Prostate gland (tissue), 2 donors: ENCODE measurements at regions not wholly inside any gene's neighbourhood (a gene's known extent, or its start where the extent isn't known, plus 50 kb on each side); places are given as distances from the start of the nearest gene placed in this dataset.

ENCODE experiments used
- DNase-seq: peaks from one replicate; pipeline ENCODE4 v3.0.0-alpha.2; 2019; ENCODE audit warnings: low spot score
- H3K27ac ChIP-seq, 2 donors: fragments of 200-600 bp; sonication (generic); 2 replicates each; pipeline ENCODE4 v1.5.1; 2017 to 2019
- H3K27me3 ChIP-seq: fragments of 200-600 bp; sonication (generic); replicated peaks from 2 replicates; pipeline ENCODE4 v1.5.1; 2019; ENCODE audit not compliant: insufficient read depth
- H3K36me3 ChIP-seq, 2 donors: fragments of 200-600 bp; sonication (generic); 1 replicate in 1 of 2; 2 replicates in 1 of 2; pipeline versions ENCODE4 v1.5.1 to v1.8.1; 2017 to 2019
- H3K4me1 ChIP-seq: fragments of 200-600 bp; sonication (generic); replicated peaks from 2 replicates; pipeline ENCODE4 v1.5.1; 2019
- H3K4me3 ChIP-seq, 2 donors: fragments of 200-600 bp; sonication (generic); 2 replicates each; pipeline ENCODE4 v1.5.1; 2017 to 2019
- H3K9me3 ChIP-seq: fragments of 200-600 bp; sonication (generic); 2 replicates; pipeline ENCODE4 v1.5.1; 2017
- CTCF ChIP-seq, 4 experiments: fragments of 200-600 bp in 2 of 4; fragments of 450-650 bp in 2 of 4; sonication (generic) in 2 of 4; IDR thresholded peaks; 1 replicate in 3 of 4; 2 replicates in 1 of 4; pipeline ENCODE4 v1.5.1; 2016 to 2019; ENCODE audit warnings: antibody characterized with exemption in 4 of 4, mild to moderate bottlenecking in 2 of 4, moderate library complexity in 2 of 4
- POLR2A ChIP-seq: fragments of 450-650 bp; IDR thresholded peaks from one replicate; pipeline ENCODE4 v1.6.1; 2016; ENCODE audit warnings: antibody characterized with exemption, mild to moderate bottlenecking
- POLR2AphosphoS5 ChIP-seq: sonication (generic); formaldehyde crosslinking; IDR thresholded peaks from one replicate; pipeline ENCODE4 v1.6.1; 2017; ENCODE audit warnings: antibody characterized with exemption
- WGBS: methylation state at CpG from one replicate; pipeline ENCODE4 v1.1.5; 2018; 5-methylcytosine and 5-hydroxymethylcytosine counted together
- intact Hi-C: fragments of 100-400 bp; cut with DNase I; formaldehyde crosslinking; loops from one replicate; pipeline ENCODE4 v1.14.2; 2022

- H3K27ac ChIP-seq = no peak overlapping the region
- H3K27me3 ChIP-seq = no peaks in the 10 kb centered on the region
- DNase-seq = no peak
- no peaks in the 10 kb centered on the region for H3K4me1 ChIP-seq
- WGBS = 55% methylated on average over 1 of the region's 1 CpG
- H3K9me3 ChIP-seq = no peaks in the 10 kb centered on the region
- no peaks in the 10 kb centered on the region for H3K36me3 ChIP-seq
- peak in 3 of 4 experiments; percentile 38 to 51 (median 39) for TF ChIP-seq CTCF (IDR thresholded peaks at IDR 0.05)
- TF ChIP-seq POLR2A = no peak
- no peak overlapping the region for H3K4me3 ChIP-seq
- intact Hi-C loops = no loop called here
Measured at GRCh38 chr4:77308843-77309242, 151.8 kb downstream of the CCNG2 start.

DNA sequence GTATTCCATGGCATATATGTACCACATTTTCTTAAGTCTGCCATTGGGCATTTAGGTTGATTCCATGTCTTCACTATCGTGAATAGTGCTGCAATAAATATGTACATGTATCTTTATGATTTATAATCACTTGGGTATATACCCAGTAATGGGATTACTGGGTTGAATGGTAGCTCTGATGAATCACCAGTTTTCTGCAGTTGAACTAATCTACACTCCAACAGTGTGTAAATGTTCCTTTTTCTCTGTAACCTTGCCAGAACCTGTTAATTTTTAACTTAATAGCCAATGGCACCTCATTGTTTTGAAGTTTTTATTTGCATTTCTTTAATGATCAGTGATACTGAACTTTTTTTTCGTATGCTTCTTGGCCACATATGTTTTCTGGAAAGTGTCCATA lies 152.5 kb downstream of the CCNG2 start:
- intact Hi-C loops = no loop called here
- Histone ChIP-seq H3K27me3 (no peaks in the 10 kb centered on the region), H3K4me1 (no peaks in the 10 kb centered on the region), H3K36me3 (no peaks in the 10 kb centered on the region), H3K9me3 (no peaks in the 10 kb centered on the region), H3K4me3 (no peak overlapping the region), H3K27ac (no peak overlapping the region)
- TF ChIP-seq POLR2A (no peak), CTCF (IDR thresholded peaks at IDR 0.05) (no peak)
- WGBS = 50% methylated on average over 2 of the region's 2 CpGs
- DNase-seq = no peak

- Histone ChIP-seq H3K27me3 (no peaks in the 10 kb centered on the region), H3K27ac (no peak overlapping the region), H3K9me3 (no peaks in the 10 kb centered on the region), H3K4me3 (no peak overlapping the region), H3K36me3 (no peaks in the 10 kb centered on the region), H3K4me1 (no peaks in the 10 kb centered on the region)
- DNase-seq = no peak
- TF ChIP-seq POLR2AphosphoS5 (no peak), POLR2A (no peak), CTCF (IDR thresholded peaks at IDR 0.05) (no peak)
- 54% methylated on average over 3 of the region's 3 CpGs for WGBS
- intact Hi-C loops = no loop called here
Measured at GRCh38 chr4:77310931-77311330, 153.9 kb downstream of the CCNG2 start.

DNA sequence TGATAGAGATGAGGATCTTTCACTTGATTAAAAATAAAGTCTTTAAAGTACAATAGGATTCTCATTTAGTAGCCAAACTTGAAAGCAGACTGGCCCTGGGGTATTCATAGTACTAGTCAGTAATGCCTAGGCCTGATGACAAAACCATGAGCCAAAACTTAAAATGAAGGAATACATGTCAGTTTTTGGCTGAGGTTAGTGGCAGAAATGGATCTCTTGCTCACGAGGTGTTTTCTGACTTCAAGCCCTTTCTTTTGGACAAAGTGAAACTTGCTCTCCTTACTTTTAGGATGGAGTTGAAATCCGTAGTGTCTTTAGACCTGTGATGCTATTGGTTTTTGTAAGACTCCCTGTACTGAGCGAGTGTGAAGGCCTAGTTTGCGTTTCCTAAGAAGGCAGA lies 157.7 kb downstream of the CCNG2 start:
- no peak for DNase-seq
- H3K27ac ChIP-seq = no peak overlapping the region
- intact Hi-C loops = no loop called here
- H3K9me3 ChIP-seq = no peaks in the 10 kb centered on the region
- no peak overlapping the region for H3K4me3 ChIP-seq
- H3K36me3 ChIP-seq = no peaks in the 10 kb centered on the region
- no peaks in the 10 kb centered on the region for H3K4me1 ChIP-seq
- no peaks in the 10 kb centered on the region for H3K27me3 ChIP-seq
- TF ChIP-seq POLR2A (no peak), CTCF (IDR thresholded peaks at IDR 0.05) (no peak), POLR2AphosphoS5 (no peak)
- WGBS = 77% methylated on average over 4 of the region's 4 CpGs

DNA sequence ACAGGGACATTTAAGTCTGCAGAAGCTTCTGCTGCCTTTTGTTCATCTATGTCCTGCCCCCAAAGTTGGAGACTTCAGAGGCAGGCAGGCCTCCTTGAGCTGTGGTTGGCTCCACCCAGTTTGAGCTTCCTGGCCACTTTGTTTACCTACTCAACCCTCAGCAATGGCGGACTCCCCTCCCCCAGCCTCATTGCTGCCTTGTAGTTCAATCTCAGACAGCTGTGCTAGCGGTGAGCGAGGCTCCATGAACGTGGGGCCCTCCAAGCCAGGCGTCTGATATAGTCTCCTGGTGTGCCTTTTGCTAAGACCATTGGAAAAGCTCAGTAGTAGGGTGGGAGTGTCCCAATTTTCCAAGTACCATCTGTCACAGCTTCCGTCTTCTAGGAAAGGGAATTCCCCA lies 170.1 kb downstream of the CCNG2 start:
- Histone ChIP-seq H3K36me3 (no peaks in the 10 kb centered on the region), H3K27ac (no peak overlapping the region), H3K27me3 (no peaks in the 10 kb centered on the region), H3K4me3 (no peak overlapping the region), H3K4me1 (no peaks in the 10 kb centered on the region), H3K9me3 (no peaks in the 10 kb centered on the region)
- DNase-seq = no peak
- TF ChIP-seq POLR2AphosphoS5 (no peak), POLR2A (no peak), CTCF (IDR thresholded peaks at IDR 0.05) (no peak)
- 88% methylated on average over 6 of the region's 6 CpGs for WGBS
- intact Hi-C loops = no loop called here
